BLaER1 (cell line): ENCODE measurements at regions not wholly inside any gene's neighbourhood (a gene's known extent, or its start where the extent isn't known, plus 50 kb on each side); places are given as distances from the start of the nearest gene placed in this dataset.
"Not testable (repeated sequence)": the region's sequence is repeated elsewhere in the genome, so short reads cannot be mapped to it uniquely, and the experiment has no call there.

Source experiments
- H3K27ac ChIP-seq: shearing (Covaris generic); formaldehyde crosslinking; 2 replicates; pipeline ENCODE4 v1.8.1; 2022
- H3K27me3 ChIP-seq: shearing (Covaris generic); formaldehyde crosslinking; 2 replicates; pipeline ENCODE4 v1.8.1; 2022
- H3K36me3 ChIP-seq: shearing (Covaris generic); formaldehyde crosslinking; 2 replicates; pipeline ENCODE4 v1.8.1; 2022
- H3K4me1 ChIP-seq: shearing (Covaris generic); formaldehyde crosslinking; 2 replicates; pipeline ENCODE4 v1.8.1; 2022
- H3K4me2 ChIP-seq: shearing (Covaris generic); formaldehyde crosslinking; 2 replicates; pipeline ENCODE4 v1.8.1; 2022
- H3K4me3 ChIP-seq: shearing (Covaris generic); formaldehyde crosslinking; 2 replicates; pipeline ENCODE4 v1.8.1; 2022
- H3K9ac ChIP-seq: shearing (Covaris generic); formaldehyde crosslinking; 2 replicates; pipeline ENCODE4 v1.8.1; 2022
- H3K9me3 ChIP-seq: shearing (Covaris generic); formaldehyde crosslinking; 2 replicates; pipeline ENCODE4 v1.8.1; 2022
- H4K20me1 ChIP-seq: shearing (Covaris generic); formaldehyde crosslinking; 2 replicates; pipeline ENCODE4 v1.8.1; 2022
- Cebpa-rat ChIP-seq: shearing (Covaris generic); IDR thresholded peaks from 2 replicates; pipeline ENCODE4 v1.8.1; 2022

GRCh38 chr1:143698016-143698415 is 273.8 kb downstream of the FAM72C start:
- H3K4me2 ChIP-seq = no peak overlapping the region
- no peak for TF ChIP-seq Cebpa-rat
- no peak overlapping the region for H3K4me3 ChIP-seq
- no peak overlapping the region for H3K9ac ChIP-seq
- H4K20me1 ChIP-seq = no peaks in the 10 kb centered on the region
- H3K9me3 ChIP-seq = peaks cover 17% of the 10 kb centered on the region
- H3K27ac ChIP-seq = no peak overlapping the region
- H3K4me1 ChIP-seq = no peaks in the 10 kb centered on the region
- H3K36me3 ChIP-seq = no peaks in the 10 kb centered on the region
- H3K27me3 ChIP-seq = no peaks in the 10 kb centered on the region

- Histone ChIP-seq H3K27me3 (no peaks in the 10 kb centered on the region), H3K9me3 (peaks cover 17% of the 10 kb centered on the region), H3K4me3 (no peak overlapping the region)
These were observed 277.7 kb downstream of the FAM72C start for GRCh38 chr1:143694085-143694484.

GRCh38 chr1:143691971-143692529 is 279.7 kb downstream of the FAM72C start:
- no peak overlapping the region for H3K9ac ChIP-seq
- H4K20me1 ChIP-seq = no peaks in the 10 kb centered on the region
- H3K4me3 ChIP-seq = no peak overlapping the region
- H3K4me2 ChIP-seq = no peak overlapping the region
- no peaks in the 10 kb centered on the region for H3K27me3 ChIP-seq
- no peak for TF ChIP-seq Cebpa-rat
- H3K9me3 ChIP-seq = peaks cover 4% of the 10 kb centered on the region; the same call in 1 of the 2 replicates
- H3K27ac ChIP-seq = no peak overlapping the region
- no peaks in the 10 kb centered on the region for H3K4me1 ChIP-seq
- H3K36me3 ChIP-seq = no peaks in the 10 kb centered on the region

More at GRCh38 chr1:143694085-143694484, 277.7 kb downstream of the FAM72C start:
- H4K20me1 ChIP-seq = no peaks in the 10 kb centered on the region
- no peak overlapping the region for H3K4me2 ChIP-seq
- H3K4me1 ChIP-seq = no peaks in the 10 kb centered on the region
- no peaks in the 10 kb centered on the region for H3K36me3 ChIP-seq
- TF ChIP-seq Cebpa-rat = no peak
- no peak overlapping the region for H3K9ac ChIP-seq
- no peak overlapping the region for H3K27ac ChIP-seq

- H3K9ac ChIP-seq = no peak overlapping the region
- H3K27me3 ChIP-seq = no peaks in the 10 kb centered on the region
- no peak for TF ChIP-seq Cebpa-rat
- H3K4me1 ChIP-seq = no peaks in the 10 kb centered on the region
- peaks cover 4% of the 10 kb centered on the region; the same call in 1 of the 2 replicates for H3K9me3 ChIP-seq
- H3K36me3 ChIP-seq = no peaks in the 10 kb centered on the region
- no peak overlapping the region for H3K27ac ChIP-seq
- H3K4me3 ChIP-seq = no peak overlapping the region
- no peaks in the 10 kb centered on the region for H4K20me1 ChIP-seq
- no peak overlapping the region for H3K4me2 ChIP-seq
These were observed 280.3 kb downstream of the FAM72C start for GRCh38 chr1:143691400-143691891.

GRCh38 chr1:143689781-143690180 is 282.0 kb downstream of the FAM72C start:
- Histone ChIP-seq H3K9me3 (peaks cover 4% of the 10 kb centered on the region; the same call in 1 of the 2 replicates), H3K27ac (no peak overlapping the region), H3K4me3 (no peak overlapping the region), H3K4me2 (no peak overlapping the region), H4K20me1 (no peaks in the 10 kb centered on the region), H3K27me3 (no peaks in the 10 kb centered on the region), H3K4me1 (no peaks in the 10 kb centered on the region), H3K36me3 (no peaks in the 10 kb centered on the region), H3K9ac (no peak overlapping the region)
- TF ChIP-seq Cebpa-rat = no peak

DNA sequence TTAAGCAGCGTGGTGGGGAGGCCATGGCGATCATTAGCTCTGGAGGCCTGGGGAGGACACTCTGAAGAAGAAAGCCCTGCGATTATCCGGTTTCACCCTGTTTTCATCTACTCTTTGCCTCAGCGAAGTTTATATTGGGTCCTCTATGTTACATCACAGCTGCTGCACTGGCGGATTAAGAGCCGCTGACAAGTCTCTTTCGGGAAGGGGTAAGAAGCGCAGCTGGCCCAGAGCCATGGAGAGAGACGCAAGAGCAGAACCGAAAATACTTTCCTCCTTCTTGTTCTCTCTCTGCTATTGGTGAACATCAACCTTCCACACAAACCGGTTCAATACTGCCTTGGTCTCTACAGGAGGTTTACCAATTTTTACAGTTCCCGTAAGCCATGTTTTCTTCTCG is 291.5 kb downstream of the FAM72C start:
- no peaks in the 10 kb centered on the region for H3K36me3 ChIP-seq
- H3K27me3 ChIP-seq = no peaks in the 10 kb centered on the region
- TF ChIP-seq Cebpa-rat = no peak
- H3K4me1 ChIP-seq = no peaks in the 10 kb centered on the region
- H4K20me1 ChIP-seq = no peaks in the 10 kb centered on the region
- H3K4me3 ChIP-seq = no peak overlapping the region
- H3K9me3 ChIP-seq = peaks cover 4% of the 10 kb centered on the region; the same call in 1 of the 2 replicates
- H3K4me2 ChIP-seq = no peak overlapping the region
- H3K27ac ChIP-seq = no peak overlapping the region
- no peak overlapping the region for H3K9ac ChIP-seq

DNA sequence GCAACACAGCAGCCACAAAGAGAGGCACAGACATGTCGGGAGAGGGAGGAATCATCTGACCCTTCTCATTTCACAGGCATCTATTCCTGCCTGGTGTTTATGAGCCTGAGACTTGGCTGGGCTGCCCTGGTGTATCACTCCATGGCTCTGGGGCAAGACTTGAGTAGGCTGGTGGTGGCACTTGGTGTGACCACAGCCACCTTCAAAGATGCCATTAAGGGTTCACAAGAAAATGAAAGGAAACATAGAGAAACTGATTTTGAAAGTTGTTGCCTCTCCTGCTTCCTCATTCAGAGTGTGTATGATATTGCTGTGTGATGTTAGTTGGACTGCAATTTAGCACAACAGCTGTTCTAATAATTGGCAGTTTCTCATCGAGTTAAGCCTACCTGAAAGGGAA is 298.8 kb downstream of the FAM72C start:
- H3K9me3 ChIP-seq = peaks cover 23% of the 10 kb centered on the region
- no peaks in the 10 kb centered on the region for H3K27me3 ChIP-seq

GRCh38 chr1:143667730-143668129 is 304.1 kb downstream of the FAM72C start:
- H4K20me1 ChIP-seq = no peaks in the 10 kb centered on the region
- H3K4me1 ChIP-seq = no peaks in the 10 kb centered on the region
- H3K9ac ChIP-seq = no peak overlapping the region
- no peak for TF ChIP-seq Cebpa-rat
- peaks cover 26% of the 10 kb centered on the region for H3K9me3 ChIP-seq
- no peaks in the 10 kb centered on the region for H3K27me3 ChIP-seq
- no peaks in the 10 kb centered on the region for H3K36me3 ChIP-seq
- H3K4me2 ChIP-seq = no peak overlapping the region
- H3K4me3 ChIP-seq = no peak overlapping the region
- H3K27ac ChIP-seq = no peak overlapping the region

More for the DNA sequence above, 298.8 kb downstream of the FAM72C start:
- no peak overlapping the region for H3K4me3 ChIP-seq
- no peaks in the 10 kb centered on the region for H3K36me3 ChIP-seq
- TF ChIP-seq Cebpa-rat = no peak
- no peak overlapping the region for H3K27ac ChIP-seq
- H3K4me1 ChIP-seq = no peaks in the 10 kb centered on the region
- H3K4me2 ChIP-seq = no peak overlapping the region
- H4K20me1 ChIP-seq = no peaks in the 10 kb centered on the region
- no peak overlapping the region for H3K9ac ChIP-seq

DNA sequence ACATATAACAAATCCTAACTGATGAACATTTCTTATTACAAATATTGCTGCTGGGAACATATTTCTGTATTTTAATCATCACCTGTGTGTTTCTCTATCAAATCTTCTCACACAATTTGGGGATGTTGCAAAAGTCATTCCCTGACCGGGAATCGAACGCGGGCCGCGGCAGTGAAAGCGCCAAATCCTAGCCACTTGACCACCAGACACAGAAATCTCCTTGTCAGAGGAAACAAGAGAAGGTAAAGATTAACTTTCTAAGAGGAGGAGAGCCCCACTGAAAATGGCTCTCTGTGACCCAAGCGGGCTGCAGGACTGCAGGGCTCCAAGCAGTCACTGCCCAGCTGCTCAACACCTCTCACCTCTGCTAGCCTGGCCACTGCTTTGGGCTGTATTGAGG is 304.9 kb downstream of the FAM72C start:
- H4K20me1 ChIP-seq = no peaks in the 10 kb centered on the region
- no peak overlapping the region for H3K9ac ChIP-seq
- TF ChIP-seq Cebpa-rat = no peak
- no peaks in the 10 kb centered on the region for H3K27me3 ChIP-seq
- H3K4me3 ChIP-seq = no peak overlapping the region
- H3K4me1 ChIP-seq = no peaks in the 10 kb centered on the region
- no peak overlapping the region for H3K4me2 ChIP-seq
- H3K27ac ChIP-seq = no peak overlapping the region
- no peaks in the 10 kb centered on the region for H3K36me3 ChIP-seq
- peaks cover 27% of the 10 kb centered on the region for H3K9me3 ChIP-seq

DNA sequence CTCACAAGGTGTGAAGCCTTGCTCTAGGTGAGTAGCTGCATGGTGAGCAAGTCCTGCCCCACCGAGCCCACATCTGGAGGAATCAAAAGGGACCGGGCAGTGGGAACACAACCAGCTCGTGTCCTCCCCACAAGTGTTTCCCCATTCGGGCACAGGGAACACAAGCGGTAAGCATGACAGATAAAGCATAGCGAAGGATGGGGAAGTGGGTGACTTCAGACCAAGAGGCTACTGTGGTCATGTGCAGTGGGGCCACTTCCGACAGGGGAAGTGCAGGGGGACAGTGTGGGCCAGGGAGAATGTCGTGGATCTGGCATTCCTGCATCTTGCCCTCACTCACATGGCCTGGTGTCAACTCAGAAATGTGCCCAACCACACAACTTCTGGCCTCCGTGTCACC is 306.2 kb downstream of the FAM72C start:
- no peak for TF ChIP-seq Cebpa-rat
- H3K4me3 ChIP-seq = no peak overlapping the region
- H3K9me3 ChIP-seq = peaks cover 34% of the 10 kb centered on the region
- H4K20me1 ChIP-seq = no peaks in the 10 kb centered on the region
- no peak overlapping the region for H3K27ac ChIP-seq
- H3K4me2 ChIP-seq = no peak overlapping the region
- H3K9ac ChIP-seq = no peak overlapping the region
- H3K4me1 ChIP-seq = no peaks in the 10 kb centered on the region
- no peaks in the 10 kb centered on the region for H3K36me3 ChIP-seq
- no peaks in the 10 kb centered on the region for H3K27me3 ChIP-seq

DNA sequence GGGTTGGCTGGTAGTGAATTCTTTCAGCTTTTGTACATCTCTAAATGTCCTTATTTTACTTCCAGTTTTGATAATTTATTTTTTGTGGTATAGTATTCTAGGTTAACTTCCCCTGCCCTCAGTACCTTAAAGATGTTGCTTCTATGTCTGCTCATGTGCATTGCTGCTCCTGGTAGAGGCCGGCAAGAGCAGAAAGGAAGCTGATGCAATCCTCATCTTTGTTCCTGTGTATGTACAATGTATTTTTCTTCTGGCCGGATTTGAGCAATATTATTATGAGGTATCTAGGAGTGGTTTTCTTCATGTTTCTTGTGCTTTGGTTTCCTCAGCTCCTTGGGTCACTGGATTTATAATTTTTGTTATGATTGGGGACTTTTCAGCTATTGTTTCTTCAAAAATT is 308.7 kb downstream of the FAM72C start:
- not testable (repeated sequence) for H3K9ac ChIP-seq, H3K36me3 ChIP-seq, H3K4me1 ChIP-seq, H3K4me3 ChIP-seq, H4K20me1 ChIP-seq, H3K27me3 ChIP-seq, H3K27ac ChIP-seq, H3K4me2 ChIP-seq
- H3K9me3 ChIP-seq = peaks cover 20% of the 10 kb centered on the region
